HG03045 (cell line): ENCODE measurements at regions not wholly inside any gene's neighbourhood (a gene's known extent, or its start where the extent isn't known, plus 50 kb on each side); places are given as distances from the start of the nearest gene placed in this dataset.
"Not testable (repeated sequence)": the region's sequence is repeated elsewhere in the genome, so short reads cannot be mapped to it uniquely, and the experiment has no call there.

Source experiments
- ATAC-seq: cut with Tn5 transposase; IDR thresholded peaks from one replicate; pipeline ENCODE4 v1.9.1; 2021; ENCODE audit warnings: mild to moderate bottlenecking, moderate library complexity; ENCODE audit not compliant: unreplicated experiment

DNA sequence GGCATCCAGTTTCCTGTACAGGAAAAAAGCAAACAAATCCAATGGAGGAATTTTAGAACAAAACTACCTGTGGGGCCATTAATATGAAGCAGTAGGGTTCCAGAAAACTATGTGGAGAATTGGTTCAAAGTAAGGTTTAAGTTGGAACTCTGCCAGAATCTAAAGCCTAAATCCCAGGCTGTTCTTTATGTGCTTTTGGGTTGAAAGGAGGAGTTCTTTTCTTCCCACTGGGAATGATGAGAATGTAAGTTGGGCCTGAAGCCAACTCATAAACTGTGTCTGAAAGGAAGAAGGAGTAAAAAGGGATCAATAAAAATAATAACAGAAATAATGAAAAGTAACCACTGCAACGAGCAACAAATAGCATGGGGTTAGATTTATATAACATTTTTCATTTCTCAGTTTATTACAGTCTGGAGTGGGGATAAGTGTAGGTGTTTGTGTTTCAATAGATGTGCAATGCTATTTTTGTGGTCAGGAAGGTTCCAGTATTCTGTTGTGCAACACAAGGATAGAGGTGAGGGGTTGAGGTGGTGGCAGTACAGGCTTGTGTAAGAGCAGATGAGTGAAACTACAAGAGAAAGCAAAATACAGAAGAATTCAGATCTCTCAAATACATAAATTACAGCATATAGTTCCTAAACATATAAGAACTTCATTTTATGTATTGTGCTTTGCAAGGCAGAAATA lies 373.6 kb downstream of the EMP1 start:
- ATAC-seq = no peak

DNA sequence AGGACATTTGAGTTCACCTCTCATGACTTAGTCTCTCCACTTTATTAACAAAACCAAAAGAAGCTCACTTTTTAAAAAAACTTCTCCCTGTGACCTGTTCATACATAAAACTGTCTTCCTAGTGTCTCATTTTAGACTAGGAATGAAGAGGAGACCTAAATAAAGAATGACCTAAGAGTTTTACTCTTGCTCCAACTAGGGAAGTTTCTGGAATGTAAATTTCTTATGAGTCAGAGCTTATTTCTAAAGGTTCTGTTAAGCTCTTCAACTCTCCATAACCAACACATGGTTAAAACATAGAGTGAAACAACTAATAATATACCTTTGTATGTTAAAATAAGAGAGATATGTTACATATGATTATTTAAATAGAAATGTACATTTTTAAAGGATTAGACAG lies 369.8 kb downstream of the EMP1 start:
- ATAC-seq = no peak

DNA sequence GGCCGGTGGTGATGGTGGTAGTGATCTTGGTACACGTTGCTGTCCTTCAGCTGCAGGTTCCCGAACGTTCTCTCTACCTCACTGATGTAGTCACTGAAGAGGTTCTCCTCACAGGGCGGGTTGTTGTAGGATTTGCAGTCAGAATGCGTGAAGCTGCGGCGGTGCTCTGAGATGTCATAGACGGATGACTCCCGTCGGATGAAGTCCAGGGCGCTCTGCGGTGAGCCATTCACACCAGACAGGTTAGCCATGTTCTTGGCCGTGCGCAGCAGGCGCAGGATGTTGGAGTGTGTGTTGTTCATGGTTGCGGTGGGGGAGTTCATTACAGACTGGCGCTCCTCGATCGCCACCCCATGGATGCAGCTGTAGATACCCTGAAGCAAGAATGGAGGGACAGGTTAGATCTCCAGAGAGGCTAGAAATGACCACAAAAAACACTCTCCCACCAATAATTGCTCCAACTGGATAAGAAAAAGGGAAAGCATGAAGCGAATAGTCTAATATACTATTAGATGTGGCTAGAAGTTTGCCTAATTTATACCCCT lies 367.8 kb downstream of the EMP1 start:
- ATAC-seq = no peak

DNA sequence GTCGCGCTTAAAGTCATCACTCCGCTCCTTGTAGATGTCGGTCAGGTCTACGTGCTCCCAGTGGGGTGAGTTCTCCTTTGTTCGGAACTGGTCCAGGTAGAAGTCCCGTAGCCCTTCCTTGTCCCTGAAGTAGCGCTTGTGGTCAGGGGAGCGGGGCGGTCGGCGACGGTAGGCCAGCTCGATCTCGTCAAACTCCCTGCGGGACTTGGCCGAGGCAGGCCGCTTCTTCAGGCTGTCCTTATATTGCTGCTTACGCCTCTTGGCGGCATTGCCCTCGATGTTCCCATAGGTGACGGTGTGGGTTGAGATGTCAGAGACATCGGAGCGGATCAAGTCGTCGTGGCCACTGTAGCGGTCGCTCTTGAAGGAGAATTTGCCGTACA lies 367.2 kb downstream of the EMP1 start:
- no peak for ATAC-seq

DNA sequence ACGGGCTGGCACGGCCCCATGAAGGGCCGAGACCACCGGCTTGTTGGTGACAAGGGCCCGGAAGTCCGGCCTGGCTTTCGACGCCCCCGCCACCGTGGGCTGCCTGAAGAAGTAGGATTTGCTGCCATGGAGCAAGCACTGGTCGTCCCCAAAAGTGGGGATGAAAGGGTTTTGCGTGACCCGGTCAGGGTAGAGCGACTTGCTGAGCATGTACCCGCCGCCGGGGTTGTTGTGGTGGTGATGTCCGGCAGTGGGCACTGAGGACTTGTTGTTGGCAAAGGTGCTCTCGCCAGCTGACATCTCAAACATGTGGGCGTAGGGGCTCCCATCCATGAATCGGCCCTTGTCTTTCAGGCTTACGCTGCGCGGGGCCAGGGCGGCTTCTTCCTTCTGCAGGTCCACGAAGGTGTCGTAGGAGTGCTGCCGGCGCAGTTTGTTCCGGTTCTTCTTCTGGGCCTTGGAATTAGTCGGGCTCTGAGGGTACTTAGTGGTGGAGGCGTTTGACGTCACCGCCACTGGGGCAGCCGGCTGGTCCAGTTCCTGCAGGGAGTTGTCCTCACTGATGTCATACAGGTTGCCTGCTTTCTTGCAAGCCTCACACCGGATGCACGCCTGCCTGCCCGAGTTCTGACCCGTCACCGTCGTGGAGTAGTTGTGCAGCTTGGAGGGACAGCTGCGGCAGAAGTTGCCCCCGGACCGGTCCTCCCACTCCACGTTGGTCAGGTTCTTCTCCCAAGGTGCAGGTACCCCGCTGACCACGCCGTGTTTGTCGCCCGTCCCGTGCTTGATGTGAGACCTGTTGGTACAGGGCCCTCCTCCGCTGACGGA lies 366.6 kb downstream of the EMP1 start:
- no peak for ATAC-seq

DNA sequence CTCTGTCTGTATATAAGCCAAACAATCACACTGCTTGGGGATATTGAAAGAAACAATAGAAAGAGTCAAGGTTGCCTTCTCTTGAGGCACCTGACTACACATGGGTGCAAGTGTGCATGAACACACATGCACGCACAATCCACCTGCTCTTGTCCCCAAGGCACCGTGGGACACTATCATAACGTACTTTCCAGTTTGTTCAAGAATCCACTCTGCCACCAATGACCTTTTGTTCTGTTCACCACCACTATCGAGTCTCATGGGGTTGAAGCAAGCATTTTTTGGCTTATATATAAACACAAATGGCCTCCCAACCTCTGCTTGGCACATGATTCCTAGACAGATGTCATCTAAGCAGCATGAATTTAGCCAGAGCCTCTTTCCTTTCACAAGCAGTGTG lies 365.4 kb downstream of the EMP1 start:
- no peak for ATAC-seq

DNA sequence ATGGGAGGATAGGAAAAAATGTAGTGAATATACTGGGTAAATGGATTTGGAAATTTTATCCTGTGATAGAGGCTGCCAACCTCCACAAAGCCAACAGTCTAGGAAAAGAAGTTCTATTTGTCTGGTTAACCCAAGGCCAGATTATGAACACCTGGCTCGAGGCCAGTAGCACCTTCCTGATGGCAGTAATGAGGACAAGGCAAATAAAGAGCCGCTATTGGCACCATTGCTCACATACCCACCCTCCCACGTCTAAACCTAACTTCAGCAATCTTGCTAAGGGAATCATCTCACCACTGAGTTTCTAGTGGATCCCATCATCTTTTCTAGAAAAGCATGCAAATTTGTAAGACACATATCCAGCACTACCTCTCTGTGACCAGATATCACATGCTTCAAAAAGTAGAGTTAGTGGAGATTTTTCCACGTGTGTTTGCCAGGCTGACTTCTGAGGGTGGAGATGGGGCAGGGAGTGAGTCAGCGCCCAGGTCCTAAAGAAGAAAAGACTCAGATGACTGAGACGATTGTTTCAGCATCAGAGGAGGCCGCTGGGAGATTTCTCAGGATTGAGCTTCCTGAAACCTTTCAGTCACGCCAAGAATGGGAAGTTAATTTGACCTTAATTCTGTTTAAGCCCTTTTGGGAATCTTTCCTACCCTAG lies 362.9 kb downstream of the EMP1 start:
- no peak for ATAC-seq

DNA sequence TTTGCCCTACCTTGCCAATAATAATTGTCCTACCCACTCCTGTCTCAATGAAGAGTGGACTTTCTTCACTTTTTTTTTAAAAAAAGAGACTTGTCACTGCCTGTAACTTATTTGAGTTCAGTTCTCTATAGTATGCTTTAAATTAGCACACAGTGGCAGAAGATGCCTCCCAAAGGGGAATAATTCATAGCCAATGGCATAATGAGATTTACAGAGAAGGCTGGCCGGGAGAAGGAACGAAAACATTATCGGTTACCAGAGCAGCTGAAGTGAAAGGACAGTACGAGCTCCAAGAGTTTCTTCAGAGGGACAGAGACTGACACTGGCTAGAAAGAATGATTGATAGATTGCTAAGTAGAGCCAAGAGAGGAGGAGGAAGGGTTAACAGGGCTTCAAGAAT lies 356.3 kb downstream of the EMP1 start:
- no peak for ATAC-seq

DNA sequence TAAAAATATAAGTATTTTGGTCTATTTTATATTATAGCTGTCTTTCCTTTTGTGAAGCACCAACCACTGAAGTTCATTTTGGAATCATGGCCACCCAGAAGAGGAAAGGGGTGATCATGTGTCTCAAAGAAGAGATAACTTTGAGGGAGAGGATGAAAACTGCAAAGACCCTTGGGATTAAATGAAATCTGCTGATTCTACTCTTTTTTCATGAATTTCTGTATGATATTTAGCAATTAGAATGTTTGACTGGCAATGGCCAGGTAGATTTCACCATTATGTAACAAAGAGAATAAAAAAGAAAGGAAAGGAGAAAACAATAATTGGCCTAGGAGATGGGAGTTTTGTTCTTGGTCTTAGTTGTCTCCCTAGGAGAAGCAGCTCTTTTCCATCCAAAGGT lies 350.8 kb downstream of the EMP1 start:
- no peak for ATAC-seq

DNA sequence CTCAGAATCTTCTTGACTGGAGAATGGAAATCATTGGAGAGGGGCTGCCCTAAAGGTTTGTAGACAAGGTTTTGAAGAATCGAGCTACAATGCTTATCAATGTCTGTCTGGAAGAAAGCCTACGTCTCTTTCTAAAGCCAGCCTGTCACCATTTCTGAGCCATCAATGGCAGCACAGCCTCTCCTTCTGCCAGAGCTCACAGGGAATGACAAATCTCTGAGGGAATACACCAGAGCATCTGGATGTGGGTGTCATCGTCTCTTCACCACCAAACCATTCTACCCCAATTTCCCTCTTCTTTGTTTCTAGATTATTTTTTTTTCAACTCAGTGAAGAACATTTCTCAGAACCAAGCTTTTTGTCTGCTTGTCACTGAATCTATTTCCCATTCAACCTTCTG lies 349.7 kb downstream of the EMP1 start:
- ATAC-seq = no peak

DNA sequence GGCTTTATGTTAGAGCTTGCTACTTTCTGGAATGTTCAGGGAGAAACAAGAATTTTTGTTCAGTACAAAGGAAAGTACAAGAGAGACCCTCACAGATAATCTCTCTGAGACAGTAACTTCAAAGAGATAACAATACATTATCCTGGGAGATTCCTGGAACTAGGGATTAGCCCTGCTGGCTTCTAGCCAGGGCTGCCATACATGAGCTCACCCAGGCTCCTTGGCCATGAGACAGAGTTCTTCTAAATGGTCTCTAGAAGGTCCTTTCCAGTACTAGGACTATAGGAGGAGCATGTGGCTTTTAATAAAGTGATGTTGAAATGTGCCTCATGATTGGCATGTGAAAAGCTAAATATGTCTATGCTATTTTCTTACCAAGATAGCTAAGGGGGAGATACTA lies 342.5 kb downstream of the EMP1 start:
- ATAC-seq = no peak

DNA sequence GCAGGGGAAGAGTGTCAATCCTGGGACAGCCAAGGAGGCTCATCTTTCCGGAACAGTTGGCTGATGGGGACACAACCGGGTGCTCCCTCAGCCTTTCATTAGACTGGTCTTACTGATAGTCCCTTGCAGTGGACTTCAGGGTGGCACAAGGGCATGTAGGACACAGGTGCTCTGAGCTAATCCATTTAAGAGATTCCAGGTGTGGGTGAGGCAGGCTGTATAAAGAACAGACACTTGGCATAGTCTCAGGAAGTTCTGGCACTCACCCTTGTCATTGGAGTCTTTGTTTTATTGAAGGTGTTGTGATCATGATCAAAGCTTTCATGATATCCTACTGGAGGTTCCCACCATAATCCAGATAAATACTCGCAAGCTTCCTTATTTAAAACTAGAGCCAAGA lies 341.6 kb downstream of the EMP1 start:
- no peak for ATAC-seq

DNA sequence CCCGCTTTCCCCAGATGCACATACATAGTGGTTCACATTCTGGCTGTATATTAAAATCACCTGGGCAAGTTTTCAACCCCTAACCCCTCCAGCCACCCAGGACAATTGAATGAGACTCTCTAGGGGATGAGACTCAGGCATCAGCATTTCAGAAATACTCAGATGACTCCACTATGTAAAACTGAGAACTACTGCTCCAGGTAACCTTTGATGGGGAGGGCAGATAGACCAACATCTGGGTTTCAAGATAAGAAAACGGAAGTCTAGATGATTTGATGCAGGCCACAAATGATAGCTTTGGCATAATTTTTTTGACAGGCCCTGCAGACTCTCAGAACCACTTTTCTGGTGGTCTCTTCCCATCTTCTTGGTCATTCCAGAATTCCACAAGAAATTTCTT lies 341.1 kb downstream of the EMP1 start:
- no peak for ATAC-seq

DNA sequence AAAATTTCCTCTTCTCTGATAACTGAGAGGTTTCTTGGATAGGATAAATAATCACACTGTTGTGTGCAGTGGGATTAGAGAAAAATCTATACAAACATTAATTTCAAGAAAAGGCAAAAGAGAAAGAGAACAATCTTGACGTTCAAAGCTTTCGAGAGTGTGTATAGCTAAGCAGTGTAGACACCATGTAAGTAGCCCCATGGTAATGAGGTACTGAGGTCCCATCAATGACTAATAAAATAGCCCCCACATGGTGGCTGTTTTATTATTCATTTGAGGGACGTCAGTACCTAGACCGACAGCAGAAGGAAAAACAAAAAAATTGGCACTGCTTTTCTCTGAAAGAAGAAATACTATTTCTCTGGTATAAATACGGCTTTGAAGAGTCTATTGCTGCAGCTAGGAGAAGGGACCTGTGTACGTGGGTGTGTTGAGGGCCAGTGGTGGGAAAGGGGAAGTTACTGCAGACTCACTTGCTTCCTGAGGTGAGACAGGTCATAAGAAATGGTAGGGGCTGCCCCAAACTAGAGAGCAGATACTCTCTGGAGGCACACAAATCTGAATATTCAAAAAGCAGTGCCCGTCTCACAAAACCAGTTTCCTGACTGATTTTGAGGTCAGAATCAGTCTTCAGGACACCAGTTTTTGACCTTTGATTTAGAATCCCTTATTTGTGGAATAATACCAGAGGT lies 339.8 kb downstream of the EMP1 start:
- ATAC-seq = peak; percentile 95

DNA sequence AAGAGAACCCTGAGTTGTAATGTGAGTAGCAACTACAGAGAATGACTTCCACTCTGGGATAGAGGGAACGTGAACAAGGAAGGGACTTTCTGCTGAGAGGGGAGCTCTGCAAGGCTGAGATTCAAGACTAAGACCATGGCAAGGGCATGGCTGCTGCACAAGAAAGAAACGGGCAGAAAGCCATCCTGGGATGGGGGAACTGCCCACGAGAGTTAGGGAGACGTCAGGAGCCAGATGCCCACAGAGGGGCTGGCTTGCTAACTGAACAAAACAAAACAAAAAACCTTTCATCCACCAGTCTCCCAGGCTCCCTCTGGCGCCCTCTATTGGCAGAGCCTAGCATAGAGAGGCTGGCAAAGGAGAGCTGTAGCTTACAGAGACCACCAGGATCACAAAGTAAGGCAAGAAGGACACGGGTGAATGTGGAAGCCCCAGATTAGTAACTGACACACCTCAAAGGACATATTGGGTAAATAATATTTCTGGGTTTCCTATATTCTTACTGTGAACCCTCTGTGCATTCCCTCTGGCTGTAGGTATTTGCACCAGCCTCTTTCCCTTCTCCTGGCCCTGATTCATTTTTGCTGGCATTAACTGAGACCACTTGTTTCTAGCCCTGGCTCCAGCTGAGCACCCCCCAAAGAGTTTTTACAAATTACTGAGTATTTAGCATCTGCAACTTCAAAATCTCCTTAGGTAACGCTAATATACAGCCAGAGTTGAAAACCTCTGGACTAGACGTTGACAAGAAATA lies 338.3 kb downstream of the EMP1 start:
- ATAC-seq = no peak

DNA sequence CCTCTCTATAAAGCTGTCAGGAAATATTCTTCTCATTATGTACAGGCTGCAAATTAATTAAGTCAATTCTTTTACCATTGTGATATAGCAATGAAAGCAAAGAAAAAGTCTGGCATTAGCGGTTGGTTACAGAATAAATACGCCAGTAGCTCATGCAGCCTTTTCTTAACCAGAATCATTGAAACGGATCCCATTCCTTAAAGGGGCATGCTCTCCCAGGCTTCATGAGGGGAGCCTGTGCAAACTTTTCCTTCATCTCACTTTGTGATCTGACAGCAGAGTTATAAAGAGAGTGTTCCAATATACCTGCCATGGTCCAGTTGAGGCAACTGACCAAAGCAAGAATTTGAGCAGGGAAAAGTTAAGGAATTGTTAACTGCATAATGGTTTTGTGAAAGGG lies 337.7 kb downstream of the EMP1 start:
- ATAC-seq = no peak

DNA sequence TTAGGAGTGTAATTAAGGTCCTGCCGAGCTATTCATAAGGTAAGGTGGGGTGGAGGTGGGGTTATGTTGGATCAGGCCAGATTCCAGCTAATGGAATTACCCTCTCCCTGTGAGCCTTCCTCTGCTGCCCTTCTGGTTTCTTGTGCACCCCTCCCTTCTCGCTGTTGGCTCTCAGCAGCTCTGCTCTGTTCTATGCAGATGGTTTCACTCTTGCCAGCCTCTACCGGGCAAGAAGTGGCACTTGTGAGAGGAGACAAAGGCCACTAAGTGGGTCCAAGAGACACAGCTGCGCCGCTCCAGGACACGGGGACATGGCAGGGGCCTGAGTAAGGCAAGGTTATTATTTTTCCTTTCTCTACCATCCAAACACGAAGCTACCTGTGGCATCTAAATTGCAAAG lies 334.4 kb downstream of the EMP1 start:
- no peak for ATAC-seq

DNA sequence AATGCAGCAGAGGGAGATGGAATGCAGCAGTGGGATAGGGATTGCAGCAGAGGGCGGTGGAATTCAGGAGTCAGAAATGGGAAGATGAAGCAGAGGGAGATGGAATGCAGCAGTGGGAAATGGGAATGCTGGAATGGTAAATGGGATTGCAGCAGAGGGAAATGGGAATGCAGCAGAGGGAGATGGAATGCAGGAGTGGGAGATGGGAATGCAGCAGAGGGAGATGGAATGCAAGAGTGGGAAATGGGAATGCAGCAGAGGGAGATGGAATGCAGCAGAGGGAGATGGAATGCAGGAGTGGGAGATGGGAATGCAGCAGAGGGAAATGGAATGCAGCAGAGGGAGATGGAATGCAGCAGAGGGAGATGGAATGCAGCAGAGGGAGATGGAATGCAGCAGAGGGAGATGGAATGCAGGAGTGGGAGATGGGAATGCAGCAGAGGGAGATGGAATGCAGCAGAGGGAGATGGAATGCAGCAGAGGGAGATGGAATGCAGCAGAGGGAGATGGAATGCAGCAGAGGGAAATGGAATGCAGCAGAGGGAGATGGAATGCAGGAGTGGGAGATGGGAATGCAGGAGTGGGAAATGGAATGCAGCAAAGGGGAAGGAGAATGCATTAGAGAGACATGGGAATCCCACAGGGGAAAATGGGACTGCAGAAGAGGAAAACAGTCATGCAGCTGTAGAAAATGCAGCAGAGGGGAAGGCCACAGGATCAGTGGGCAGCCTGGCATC lies 329.8 kb downstream of the EMP1 start:
- not testable (repeated sequence) for ATAC-seq

DNA sequence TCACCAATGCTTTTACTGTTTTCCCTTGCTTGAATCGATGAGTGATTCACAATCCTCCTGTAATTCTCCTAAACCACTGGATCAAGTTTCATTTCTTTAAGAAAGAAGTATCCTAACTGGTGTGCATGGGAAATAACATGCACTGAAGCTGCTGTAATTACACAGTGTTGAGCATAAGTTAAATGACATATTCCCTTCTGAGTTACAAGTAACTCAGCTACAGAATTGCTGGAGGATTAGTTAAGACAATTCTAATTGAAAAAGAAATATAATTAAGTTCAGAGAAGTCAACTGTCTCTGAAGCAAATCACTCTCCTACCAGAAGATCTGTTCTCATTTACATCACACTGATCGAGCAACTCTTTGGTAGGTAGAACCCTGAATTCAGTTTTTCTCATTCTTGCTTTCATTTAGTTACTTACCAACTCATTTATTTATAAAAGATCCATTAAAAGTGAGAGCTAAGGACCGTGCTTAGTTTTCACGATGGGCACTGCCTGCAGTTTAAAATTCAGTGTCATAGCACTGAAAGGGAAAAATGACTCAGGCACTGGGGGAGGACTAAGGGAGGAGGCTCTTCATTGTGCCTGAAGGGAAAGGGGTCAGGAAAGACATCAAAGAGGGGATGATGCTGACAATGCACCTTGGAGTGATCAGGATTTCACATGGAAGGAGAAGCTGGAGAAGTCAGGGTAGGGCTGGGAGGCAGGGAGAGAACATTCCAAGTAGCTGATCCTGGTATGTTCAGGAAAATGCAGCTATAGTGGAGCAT lies 327.2 kb downstream of the EMP1 start:
- ATAC-seq = no peak
